ENCODE measurements at regions not wholly inside any gene's neighbourhood (a gene's known extent, or its start where the extent isn't known, plus 50 kb on each side); places are given as distances from the start of the nearest gene placed in this dataset.
A peak's percentile ranks its signal among the peaks of the same experiment; 100 is the strongest.

- no peak for DNase-seq (ENCODE audit: low read depth)
- H3K4me3 ChIP-seq (ENCODE audit: low read depth, low read length): no peak overlapping the region
Observed at GRCh38 chr14:87879389-87879788, 113.6 kb downstream of the GALC start.

- no peak for DNase-seq (ENCODE audit: low read depth)
Observed at GRCh38 chr14:87878959-87879358, 114.0 kb downstream of the GALC start.

GRCh38 chr14:87877877-87878276 is 115.1 kb downstream of the GALC start:
- DNase-seq (ENCODE audit: low read depth): no peak
- H3K4me3 ChIP-seq (ENCODE audit: low read depth, low read length): no peak overlapping the region

More at GRCh38 chr14:87878959-87879358, 114.0 kb downstream of the GALC start:
- H3K4me3 ChIP-seq (ENCODE audit: low read depth, low read length): no peak overlapping the region

GRCh38 chr14:87874676-87875075 is 118.3 kb downstream of the GALC start:
- no peak overlapping the region for H3K4me3 ChIP-seq (ENCODE audit: low read depth, low read length)
- no peak for DNase-seq (ENCODE audit: low read depth)

GRCh38 chr14:87873741-87874140 is 119.2 kb downstream of the GALC start:
- DNase-seq (ENCODE audit: low read depth): no peak
- no peak overlapping the region for H3K4me3 ChIP-seq (ENCODE audit: low read depth, low read length)

GRCh38 chr14:87869619-87870583 is 123.1 kb downstream of the GALC start:
- DNase-seq (ENCODE audit: low read depth): peak; percentile 64
- H3K4me3 ChIP-seq (ENCODE audit: low read depth, low read length): no peak overlapping the region

- no peak overlapping the region for H3K4me3 ChIP-seq (ENCODE audit: low read depth, low read length)
- DNase-seq (ENCODE audit: low read depth): no peak
Observed at GRCh38 chr14:87868920-87869319, 124.1 kb downstream of the GALC start.

GRCh38 chr14:87866116-87866515 is 126.9 kb downstream of the GALC start:
- DNase-seq (ENCODE audit: low read depth): no peak

GRCh38 chr14:87864356-87865270 is 128.4 kb downstream of the GALC start:
- no peak for DNase-seq (ENCODE audit: low read depth)
- no peak overlapping the region for H3K4me3 ChIP-seq (ENCODE audit: low read depth, low read length)

More at GRCh38 chr14:87866116-87866515, 126.9 kb downstream of the GALC start:
- H3K4me3 ChIP-seq (ENCODE audit: low read depth, low read length): no peak overlapping the region

- no peak for DNase-seq (ENCODE audit: low read depth)
- H3K4me3 ChIP-seq (ENCODE audit: low read depth, low read length): no peak overlapping the region
Observed at GRCh38 chr14:87863047-87863446, 129.9 kb downstream of the GALC start.

- no peak overlapping the region for H3K4me3 ChIP-seq (ENCODE audit: low read depth, low read length)
- DNase-seq (ENCODE audit: low read depth): no peak
Observed at GRCh38 chr14:87852107-87852506, 140.9 kb downstream of the GALC start.

- no peak for DNase-seq (ENCODE audit: low read depth)
- no peak overlapping the region for H3K4me3 ChIP-seq (ENCODE audit: low read depth, low read length)
Observed at GRCh38 chr14:87851190-87851589, 141.8 kb downstream of the GALC start.

GRCh38 chr14:87847216-87847755 is 145.7 kb downstream of the GALC start:
- H3K4me3 ChIP-seq (ENCODE audit: low read depth, low read length): no peak overlapping the region
- DNase-seq (ENCODE audit: low read depth): no peak

GRCh38 chr14:87840906-87841305 is 152.1 kb downstream of the GALC start:
- no peak for DNase-seq (ENCODE audit: low read depth)
- no peak overlapping the region for H3K4me3 ChIP-seq (ENCODE audit: low read depth, low read length)

GRCh38 chr14:87838931-87839330 is 154.1 kb downstream of the GALC start:
- H3K4me3 ChIP-seq (ENCODE audit: low read depth, low read length): no peak overlapping the region
- DNase-seq (ENCODE audit: low read depth): no peak

- no peak for DNase-seq (ENCODE audit: low read depth)
- no peak overlapping the region for H3K4me3 ChIP-seq (ENCODE audit: low read depth, low read length)
Observed at GRCh38 chr14:87837296-87837695, 155.7 kb downstream of the GALC start.

GRCh38 chr14:87834594-87834993 is 158.4 kb downstream of the GALC start:
- H3K4me3 ChIP-seq (ENCODE audit: low read depth, low read length): no peak overlapping the region
- no peak for DNase-seq (ENCODE audit: low read depth)

- DNase-seq (ENCODE audit: low read depth): no peak
- H3K4me3 ChIP-seq (ENCODE audit: low read depth, low read length): no peak overlapping the region
Observed at GRCh38 chr14:87833026-87833425, 160.0 kb downstream of the GALC start.

- H3K4me3 ChIP-seq (ENCODE audit: low read depth, low read length): no peak overlapping the region
- DNase-seq (ENCODE audit: low read depth): no peak
Observed at GRCh38 chr14:87830443-87831096, 162.4 kb downstream of the GALC start.

All from skeletal muscle cell (primary cell).